ENCODE measurements at regions not wholly inside any gene's neighbourhood (a gene's known extent, or its start where the extent isn't known, plus 50 kb on each side); places are given as distances from the start of the nearest gene placed in this dataset.
A peak's percentile ranks its signal among the peaks of the same experiment; 100 is the strongest.

DNA sequence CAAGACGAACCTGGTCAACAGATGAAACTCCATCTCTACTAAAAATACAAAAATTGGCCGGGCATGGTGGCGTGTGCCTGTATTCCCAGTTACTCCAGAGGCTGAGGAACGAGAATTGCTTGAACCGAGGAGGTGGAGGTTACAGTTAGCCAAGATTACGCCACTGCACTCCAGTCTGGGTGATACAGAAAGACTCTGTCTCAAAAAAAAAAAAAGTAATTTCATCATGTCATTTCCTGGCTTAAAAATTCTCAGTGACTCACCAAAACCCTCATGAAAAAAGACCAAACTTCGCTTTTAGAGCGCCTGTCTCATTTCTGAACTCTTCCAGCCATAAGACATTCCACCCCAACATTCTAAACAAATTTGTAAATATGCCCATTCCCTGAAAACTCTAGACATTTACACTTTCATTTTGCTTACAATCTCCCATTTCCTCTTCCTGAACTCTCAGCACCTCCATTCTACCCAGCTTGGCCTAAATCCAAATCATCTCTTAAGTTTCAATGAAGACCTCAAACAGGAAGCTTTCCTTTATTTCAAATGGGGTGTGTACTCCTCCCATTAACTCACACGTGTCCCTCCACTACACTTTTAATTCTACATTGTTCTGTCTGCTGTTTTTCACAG lies 50.5 kb upstream of the PRRC2C start:
- ChIA-PET POLR2A (no interaction called here), CTCF (no interaction called here)
- DNase-seq = peak; percentile 11
- no peaks in the 10 kb centered on the region for H3K36me3 Mint-ChIP-seq (ENCODE audit: low read depth)
- no peaks in the 10 kb centered on the region for H3K9me3 Mint-ChIP-seq
- TF ChIP-seq, protein P1, sequence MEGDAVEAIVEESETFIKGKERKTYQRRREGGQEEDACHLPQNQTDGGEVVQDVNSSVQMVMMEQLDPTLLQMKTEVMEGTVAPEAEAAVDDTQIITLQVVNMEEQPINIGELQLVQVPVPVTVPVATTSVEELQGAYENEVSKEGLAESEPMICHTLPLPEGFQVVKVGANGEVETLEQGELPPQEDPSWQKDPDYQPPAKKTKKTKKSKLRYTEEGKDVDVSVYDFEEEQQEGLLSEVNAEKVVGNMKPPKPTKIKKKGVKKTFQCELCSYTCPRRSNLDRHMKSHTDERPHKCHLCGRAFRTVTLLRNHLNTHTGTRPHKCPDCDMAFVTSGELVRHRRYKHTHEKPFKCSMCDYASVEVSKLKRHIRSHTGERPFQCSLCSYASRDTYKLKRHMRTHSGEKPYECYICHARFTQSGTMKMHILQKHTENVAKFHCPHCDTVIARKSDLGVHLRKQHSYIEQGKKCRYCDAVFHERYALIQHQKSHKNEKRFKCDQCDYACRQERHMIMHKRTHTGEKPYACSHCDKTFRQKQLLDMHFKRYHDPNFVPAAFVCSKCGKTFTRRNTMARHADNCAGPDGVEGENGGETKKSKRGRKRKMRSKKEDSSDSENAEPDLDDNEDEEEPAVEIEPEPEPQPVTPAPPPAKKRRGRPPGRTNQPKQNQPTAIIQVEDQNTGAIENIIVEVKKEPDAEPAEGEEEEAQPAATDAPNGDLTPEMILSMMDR (IDR thresholded peaks at IDR 0.05) = no peak
- H3K4me1 Mint-ChIP-seq (ENCODE audit: low read depth) = peaks cover 14% of the 10 kb centered on the region
- H3K27me3 Mint-ChIP-seq = no peaks in the 10 kb centered on the region
- H3K27ac Mint-ChIP-seq = peak overlapping the region; percentile 88
- ATAC-seq = peak; percentile 74
- H3K4me3 Mint-ChIP-seq = peak overlapping the region; percentile 13
- intact Hi-C loops (cut with micrococcal nuclease) = no loop called here
